ENCODE measurements at regions not wholly inside any gene's neighbourhood (a gene's known extent, or its start where the extent isn't known, plus 50 kb on each side); places are given as distances from the start of the nearest gene placed in this dataset.

GRCh38 chr14:83316356-83316755 is 1782.7 kb upstream of the SEL1L start:
- no peak for DNase-seq (ENCODE audit: low read depth)
- no peak overlapping the region for H3K4me3 ChIP-seq (ENCODE audit: low read depth, low read length)

GRCh38 chr14:83320837-83321236 is 1787.2 kb upstream of the SEL1L start:
- H3K4me3 ChIP-seq (ENCODE audit: low read depth, low read length), result no peak overlapping the region
- no peak for DNase-seq (ENCODE audit: low read depth)
- TF ChIP-seq MAX (IDR thresholded peaks at IDR 0.05; ENCODE audit: low read depth, low read length) (no peak), CTCF (IDR thresholded peaks at IDR 0.05; ENCODE audit: low read depth, low read length) (no peak), MYC (IDR thresholded peaks at IDR 0.05; ENCODE audit: low read depth, low read length) (no peak), POLR2A (IDR thresholded peaks at IDR 0.05; ENCODE audit: extremely low read depth, insufficient read length) (no peak)

More at GRCh38 chr14:83316356-83316755, 1782.7 kb upstream of the SEL1L start:
- no peak for TF ChIP-seq CTCF (IDR thresholded peaks at IDR 0.05; ENCODE audit: low read depth, low read length)
- no peak for TF ChIP-seq MAX (IDR thresholded peaks at IDR 0.05; ENCODE audit: low read depth, low read length)
- no peak for TF ChIP-seq POLR2A (IDR thresholded peaks at IDR 0.05; ENCODE audit: extremely low read depth, insufficient read length)
- no peak for TF ChIP-seq MYC (IDR thresholded peaks at IDR 0.05; ENCODE audit: low read depth, low read length)

- TF ChIP-seq POLR2A (IDR thresholded peaks at IDR 0.05; ENCODE audit: extremely low read depth, insufficient read length) (no peak), MAX (IDR thresholded peaks at IDR 0.05; ENCODE audit: low read depth, low read length) (no peak), CTCF (IDR thresholded peaks at IDR 0.05; ENCODE audit: low read depth, low read length) (no peak), MYC (IDR thresholded peaks at IDR 0.05; ENCODE audit: low read depth, low read length) (no peak)
- DNase-seq (ENCODE audit: low read depth), result no peak
- no peak overlapping the region for H3K4me3 ChIP-seq (ENCODE audit: low read depth, low read length)
Measured at GRCh38 chr14:83331513-83331912, 1797.9 kb upstream of the SEL1L start.

- DNase-seq (ENCODE audit: low read depth), result no peak
- H3K4me3 ChIP-seq (ENCODE audit: low read depth, low read length), result no peak overlapping the region
- TF ChIP-seq MAX (IDR thresholded peaks at IDR 0.05; ENCODE audit: low read depth, low read length) (no peak), CTCF (IDR thresholded peaks at IDR 0.05; ENCODE audit: low read depth, low read length) (no peak)
Measured at GRCh38 chr14:83342590-83342989, 1808.9 kb upstream of the SEL1L start.

- DNase-seq (ENCODE audit: low read depth), result no peak
- TF ChIP-seq CTCF (IDR thresholded peaks at IDR 0.05; ENCODE audit: low read depth, low read length) (no peak), POLR2A (IDR thresholded peaks at IDR 0.05; ENCODE audit: extremely low read depth, insufficient read length) (no peak), MAX (IDR thresholded peaks at IDR 0.05; ENCODE audit: low read depth, low read length) (no peak), MYC (IDR thresholded peaks at IDR 0.05; ENCODE audit: low read depth, low read length) (no peak)
- no peak overlapping the region for H3K4me3 ChIP-seq (ENCODE audit: low read depth, low read length)
Measured at GRCh38 chr14:83347874-83348273, 1814.2 kb upstream of the SEL1L start.

GRCh38 chr14:83355609-83356008 is 1822.0 kb upstream of the SEL1L start:
- no peak for DNase-seq (ENCODE audit: low read depth)
- H3K4me3 ChIP-seq (ENCODE audit: low read depth, low read length), result no peak overlapping the region
- TF ChIP-seq CTCF (IDR thresholded peaks at IDR 0.05; ENCODE audit: low read depth, low read length) (no peak), POLR2A (IDR thresholded peaks at IDR 0.05; ENCODE audit: extremely low read depth, insufficient read length) (no peak), MYC (IDR thresholded peaks at IDR 0.05; ENCODE audit: low read depth, low read length) (no peak), MAX (IDR thresholded peaks at IDR 0.05; ENCODE audit: low read depth, low read length) (no peak)

All from NB4 (cell line).